Fibroblast of lung (primary cell): ENCODE measurements at regions not wholly inside any gene's neighbourhood (a gene's known extent, or its start where the extent isn't known, plus 50 kb on each side); places are given as distances from the start of the nearest gene placed in this dataset.

Experiments used
- DNase-seq, 2 donors: peaks; one replicate each; pipeline versions ENCODE4 v3.0.0 to v3.0.0-alpha.2; 2010; ENCODE audit warnings: low read depth in 2 of 2
- H2AFZ ChIP-seq: 2 replicates; pipeline ENCODE4 v1.5.1; 2012; ENCODE audit warnings: low read length, control low read depth, inconsistent platforms
- H3K27ac ChIP-seq: 2 replicates; pipeline ENCODE4 v1.5.1; 2011; ENCODE audit warnings: low read length, control low read depth; ENCODE audit not compliant: insufficient read depth
- H3K27me3 ChIP-seq: 2 replicates; pipeline ENCODE4 v1.5.1; 2011; ENCODE audit warnings: mild to moderate bottlenecking, low read length; ENCODE audit not compliant: control insufficient read depth, insufficient read depth
- H3K36me3 ChIP-seq: 2 replicates; pipeline ENCODE4 v1.5.1; 2011; ENCODE audit warnings: low read length; ENCODE audit not compliant: control insufficient read depth, insufficient read depth
- H3K4me1 ChIP-seq: 2 replicates; pipeline ENCODE4 v1.5.1; 2011; ENCODE audit warnings: low read length; ENCODE audit not compliant: control insufficient read depth, insufficient read depth; ENCODE audit errors: extremely low read depth
- H3K4me2 ChIP-seq: 2 replicates; pipeline ENCODE4 v1.5.1; 2011; ENCODE audit warnings: low read length, control low read depth; ENCODE audit not compliant: insufficient read depth; ENCODE audit errors: extremely low read depth
- H3K4me3 ChIP-seq, 4 experiments: fragments of 200-600 bp in 1 of 4; sonication (generic) in 1 of 4; replicated peaks in 1 of 4; 2 replicates each; pipeline ENCODE4 v1.5.1; 2011 to 2016; ENCODE audit warnings: low read length in 4 of 4, low read depth in 3 of 4, mild to moderate bottlenecking in 3 of 4, control low read depth in 2 of 4, inconsistent platforms in 1 of 4, mixed read lengths in 1 of 4; ENCODE audit not compliant: insufficient read depth in 1 of 4; ENCODE audit errors: control extremely low read depth in 1 of 4
- H3K79me2 ChIP-seq: 2 replicates; pipeline ENCODE4 v1.5.1; 2012; ENCODE audit warnings: mild to moderate bottlenecking, low read length, inconsistent platforms; ENCODE audit not compliant: control insufficient read depth, insufficient read depth
- H3K9ac ChIP-seq: 2 replicates; pipeline ENCODE4 v1.5.1; 2011; ENCODE audit warnings: mild to moderate bottlenecking, low read length, control low read depth; ENCODE audit not compliant: insufficient read depth
- H3K9me3 ChIP-seq: 2 replicates; pipeline ENCODE4 v1.5.1; 2012; ENCODE audit warnings: low read depth, low read length; ENCODE audit not compliant: control insufficient read depth, insufficient read depth
- H4K20me1 ChIP-seq: 2 replicates; pipeline ENCODE4 v1.5.1; 2011; ENCODE audit warnings: low read length; ENCODE audit not compliant: control insufficient read depth, insufficient read depth; ENCODE audit errors: extremely low read depth
- CTCF ChIP-seq, 2 donors: IDR thresholded peaks in 1 of 2; conservative IDR thresholded peaks in 1 of 2; 1 replicate in 1 of 2; 2 replicates in 1 of 2; pipeline ENCODE4 v1.5.1; 2011 to 2012; ENCODE audit warnings: low read length in 2 of 2, control low read depth in 1 of 2, inconsistent platforms in 1 of 2, low read depth in 1 of 2, mild to moderate bottlenecking in 1 of 2
- EZH2 ChIP-seq: IDR thresholded peaks from 2 replicates; pipeline ENCODE4 v1.5.1; 2012; ENCODE audit warnings: low read length, control low read depth, mild to moderate bottlenecking; ENCODE audit errors: missing control alignments

GRCh38 chrX:20330545-20330944 is 63.8 kb upstream of the RPS6KA3 start:
- H3K9me3 ChIP-seq: no peaks in the 10 kb centered on the region
- H3K4me3 ChIP-seq: no peak overlapping the region
- no peak overlapping the region for H3K27ac ChIP-seq
- no peak overlapping the region for H2AFZ ChIP-seq
- no peak for DNase-seq
- H3K27me3 ChIP-seq: no peaks in the 10 kb centered on the region
- H3K4me1 ChIP-seq: no peaks in the 10 kb centered on the region
- H3K9ac ChIP-seq: no peak overlapping the region
- H3K36me3 ChIP-seq: no peaks in the 10 kb centered on the region
- TF ChIP-seq CTCF (conservative IDR thresholded peaks at IDR 0.05 in 1 of 2, IDR thresholded peaks at IDR 0.05 in 1 of 2; ENCODE audit: low read depth in 1 of 2, low read length in 2 of 2) (no peak), EZH2 (no peak)
- no peaks in the 10 kb centered on the region for H4K20me1 ChIP-seq
- H3K79me2 ChIP-seq: no peaks in the 10 kb centered on the region
- H3K4me2 ChIP-seq: no peak overlapping the region

DNA sequence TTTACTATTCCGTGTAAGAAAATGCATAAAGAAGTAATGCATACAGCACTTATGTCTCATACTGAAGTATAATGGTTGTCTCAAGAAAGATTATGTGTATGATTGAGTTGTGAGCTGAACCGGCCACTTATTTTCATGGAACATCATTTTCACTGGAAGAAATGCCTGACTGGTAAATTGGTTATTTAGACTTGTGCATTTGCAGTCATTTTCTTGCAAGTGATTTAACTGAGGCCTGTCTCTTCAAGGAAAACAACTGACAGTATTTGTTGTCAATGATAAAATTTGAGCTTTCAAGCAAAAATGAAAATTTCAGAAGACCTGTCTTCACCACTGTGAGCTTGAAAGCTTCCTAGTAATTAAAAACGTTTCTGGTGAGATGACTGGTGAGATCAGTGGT is 62.7 kb upstream of the RPS6KA3 start:
- Histone ChIP-seq H3K9ac (no peak overlapping the region), H4K20me1 (no peaks in the 10 kb centered on the region), H3K4me2 (no peak overlapping the region), H3K4me1 (no peaks in the 10 kb centered on the region), H3K27me3 (no peaks in the 10 kb centered on the region), H3K36me3 (no peaks in the 10 kb centered on the region), H2AFZ (no peak overlapping the region), H3K79me2 (no peaks in the 10 kb centered on the region), H3K4me3 (no peak overlapping the region), H3K9me3 (no peaks in the 10 kb centered on the region), H3K27ac (no peak overlapping the region)
- no peak for TF ChIP-seq EZH2
- TF ChIP-seq CTCF (conservative IDR thresholded peaks at IDR 0.05 in 1 of 2, IDR thresholded peaks at IDR 0.05 in 1 of 2; ENCODE audit: low read depth in 1 of 2, low read length in 2 of 2): no peak
- no peak for DNase-seq

GRCh38 chrX:20325786-20326388 is 59.2 kb upstream of the RPS6KA3 start:
- TF ChIP-seq CTCF (conservative IDR thresholded peaks at IDR 0.05 in 1 of 2, IDR thresholded peaks at IDR 0.05 in 1 of 2; ENCODE audit: low read depth in 1 of 2, low read length in 2 of 2) (no peak), EZH2 (no peak)
- H2AFZ ChIP-seq: no peak overlapping the region
- no peak overlapping the region for H3K4me3 ChIP-seq
- H3K36me3 ChIP-seq: no peaks in the 10 kb centered on the region
- H3K27me3 ChIP-seq: no peaks in the 10 kb centered on the region
- no peaks in the 10 kb centered on the region for H3K79me2 ChIP-seq
- DNase-seq: no peak
- H3K9ac ChIP-seq: no peak overlapping the region
- no peaks in the 10 kb centered on the region for H3K4me1 ChIP-seq
- no peaks in the 10 kb centered on the region for H3K9me3 ChIP-seq
- no peak overlapping the region for H3K4me2 ChIP-seq
- H4K20me1 ChIP-seq: no peaks in the 10 kb centered on the region
- H3K27ac ChIP-seq: no peak overlapping the region
